CD1c-positive myeloid dendritic cell (primary cell): ENCODE measurements at regions not wholly inside any gene's neighbourhood (a gene's known extent, or its start where the extent isn't known, plus 50 kb on each side); places are given as distances from the start of the nearest gene placed in this dataset.
"Not testable (repeated sequence)": the region's sequence is repeated elsewhere in the genome, so short reads cannot be mapped to it uniquely, and the experiment has no call there.

Experiments
- DNase-seq: peaks from one replicate; pipeline ENCODE4 v3.0.0-alpha.2; 2016; ENCODE audit errors: extremely low spot score

DNA sequence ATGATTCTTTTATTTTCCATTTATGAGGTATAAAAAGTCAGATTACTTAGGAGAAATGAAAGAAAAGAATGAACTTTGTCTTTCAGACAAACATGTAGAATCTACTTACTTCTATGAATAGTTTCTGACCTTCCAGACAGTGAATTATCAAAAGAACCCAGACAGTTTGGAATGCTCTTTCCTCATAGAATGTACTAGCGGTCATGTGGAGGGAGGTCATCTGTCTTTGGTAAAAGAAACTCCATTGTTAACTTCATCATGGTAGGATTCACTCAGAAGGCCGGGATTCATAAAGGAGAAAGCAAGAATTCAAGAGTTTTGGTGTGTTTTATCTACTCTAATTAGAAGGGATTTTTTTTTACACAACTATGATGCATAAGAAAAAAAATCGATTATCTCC is 144.8 kb upstream of the ZNF804B start:
- no peak for DNase-seq

DNA sequence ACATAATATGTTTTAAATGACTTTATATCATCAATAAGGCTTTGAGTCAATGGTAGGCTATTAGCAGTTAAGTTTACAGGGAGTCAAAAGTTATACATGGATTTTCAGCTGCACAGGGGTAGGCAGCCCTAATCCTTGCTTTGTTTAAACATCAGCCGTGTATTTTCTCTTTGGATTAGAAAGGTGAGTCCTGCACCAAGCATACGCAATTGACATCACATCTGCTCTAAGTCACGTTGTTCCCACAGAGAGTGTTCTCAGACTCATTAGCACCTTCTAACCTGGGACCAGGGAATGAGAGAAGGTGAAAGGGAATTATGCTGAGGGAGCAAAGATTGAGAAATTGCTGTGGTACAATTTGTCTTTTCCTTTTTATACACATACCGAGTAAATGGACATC is 148.6 kb upstream of the ZNF804B start:
- no peak for DNase-seq

DNA sequence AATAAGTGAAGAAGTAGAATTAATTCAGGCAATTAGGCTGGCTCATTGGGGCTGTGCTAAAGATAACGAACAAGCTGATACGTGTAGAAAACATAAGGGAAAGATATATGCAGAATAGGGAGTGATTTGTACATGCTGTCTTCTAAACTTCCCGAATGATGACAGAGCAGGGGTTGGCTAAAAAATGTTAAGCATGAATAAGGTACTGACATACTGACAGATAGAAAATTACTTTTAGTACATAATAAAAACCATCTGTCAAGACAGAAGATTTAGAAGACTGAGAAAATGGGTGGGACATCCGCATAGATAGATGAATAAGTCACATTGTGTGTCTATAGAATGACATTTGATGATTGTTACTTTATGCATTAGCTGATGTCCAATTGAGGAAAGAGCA is 158.8 kb upstream of the ZNF804B start:
- DNase-seq: no peak

DNA sequence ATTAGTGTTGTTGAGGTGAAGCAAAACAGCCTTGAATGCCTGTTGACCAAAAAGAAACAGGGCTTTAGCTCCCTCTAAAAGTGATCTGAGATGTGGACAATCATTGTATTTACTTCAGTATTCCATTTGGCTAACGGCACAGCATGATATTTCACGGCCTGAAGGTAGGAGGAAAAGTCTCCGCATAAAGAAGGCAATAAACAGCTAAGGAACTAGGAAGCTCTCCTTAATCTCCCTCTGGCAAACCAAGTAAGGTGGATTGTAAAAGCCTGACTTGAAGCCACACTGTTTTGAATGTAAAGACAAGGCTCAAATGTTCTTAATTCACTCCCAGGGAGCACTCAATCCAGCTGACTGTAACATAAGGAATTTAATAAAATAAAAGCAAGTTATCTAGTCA is 160.0 kb upstream of the ZNF804B start:
- no peak for DNase-seq

DNA sequence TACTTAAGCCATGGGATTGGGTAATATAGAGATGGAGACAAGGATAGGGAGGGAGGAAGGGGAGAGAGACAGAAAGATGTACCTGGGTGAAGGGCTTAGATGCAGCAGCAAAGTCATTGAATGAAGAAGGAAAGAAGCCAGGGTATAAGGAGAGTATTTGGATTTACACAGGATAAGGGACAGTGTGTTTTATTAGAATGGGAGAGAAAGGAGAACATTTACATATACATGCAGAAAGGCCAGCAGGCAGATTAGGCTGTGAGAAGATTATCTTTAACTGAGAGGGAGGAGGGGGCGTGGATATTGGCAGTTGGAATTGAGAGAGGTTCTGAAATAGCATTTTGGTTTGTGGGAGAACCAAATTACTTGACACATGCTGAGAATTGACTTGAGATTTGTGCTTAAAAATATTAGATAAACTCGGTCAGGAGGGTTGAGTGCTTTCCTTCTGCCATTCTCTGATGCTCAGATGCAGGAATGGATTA is 161.5 kb upstream of the ZNF804B start:
- no peak for DNase-seq

DNA sequence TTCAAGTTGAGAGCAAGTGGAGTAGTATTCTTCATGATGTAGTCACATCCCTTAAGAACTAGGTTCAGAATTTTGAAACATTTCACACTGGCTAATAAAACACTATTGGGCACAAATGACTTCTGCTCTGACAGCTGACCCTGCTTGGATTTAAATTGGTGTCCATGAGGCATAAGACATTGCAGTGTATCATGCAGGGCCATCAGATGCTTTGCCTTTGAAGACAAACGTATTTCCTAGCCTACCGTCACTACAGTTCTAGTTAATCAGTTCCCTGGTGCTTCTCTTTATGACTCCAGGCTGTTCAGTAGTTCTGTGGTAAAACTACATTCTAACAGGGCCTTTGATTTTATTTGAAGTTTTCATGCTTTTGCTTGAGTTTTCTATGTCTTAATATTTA is 168.5 kb upstream of the ZNF804B start:
- DNase-seq: no peak

DNA sequence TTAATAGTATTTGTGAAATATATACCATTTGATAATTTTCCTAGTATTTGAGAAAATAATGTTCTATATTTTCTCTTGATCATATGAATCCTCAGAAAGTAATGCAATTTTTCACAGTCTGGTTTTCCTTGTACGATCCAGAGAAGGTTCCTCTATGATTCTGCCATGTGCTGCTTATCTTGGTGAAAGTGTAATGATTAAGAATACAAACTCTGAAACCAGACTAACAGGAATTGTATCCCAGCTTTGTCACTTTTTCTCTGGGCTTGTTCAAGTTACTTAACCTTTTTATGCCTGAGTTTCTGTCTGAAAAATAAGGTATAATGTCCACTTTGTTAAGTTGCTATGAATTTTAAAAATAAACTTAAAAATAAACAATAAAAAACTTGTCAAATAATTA is 169.6 kb upstream of the ZNF804B start:
- DNase-seq: no peak

DNA sequence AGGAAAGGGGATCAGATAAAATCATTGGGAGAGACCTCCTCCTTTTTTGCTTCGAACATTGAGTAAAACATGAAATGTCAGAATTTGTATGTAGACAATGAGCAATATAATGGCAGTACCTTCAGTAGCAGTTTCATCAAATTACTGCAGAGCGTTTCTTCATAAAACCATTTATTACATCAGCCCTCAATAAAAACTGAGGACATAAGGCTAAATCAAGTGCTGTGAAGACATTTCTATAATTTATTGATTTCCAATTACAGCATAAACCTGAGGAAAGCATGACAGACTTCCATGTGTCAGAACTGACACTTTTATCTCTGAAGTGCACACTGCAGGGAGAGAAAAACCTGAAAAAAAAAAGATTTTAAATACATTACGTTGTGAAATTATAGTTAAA is 172.6 kb upstream of the ZNF804B start:
- DNase-seq: no peak

DNA sequence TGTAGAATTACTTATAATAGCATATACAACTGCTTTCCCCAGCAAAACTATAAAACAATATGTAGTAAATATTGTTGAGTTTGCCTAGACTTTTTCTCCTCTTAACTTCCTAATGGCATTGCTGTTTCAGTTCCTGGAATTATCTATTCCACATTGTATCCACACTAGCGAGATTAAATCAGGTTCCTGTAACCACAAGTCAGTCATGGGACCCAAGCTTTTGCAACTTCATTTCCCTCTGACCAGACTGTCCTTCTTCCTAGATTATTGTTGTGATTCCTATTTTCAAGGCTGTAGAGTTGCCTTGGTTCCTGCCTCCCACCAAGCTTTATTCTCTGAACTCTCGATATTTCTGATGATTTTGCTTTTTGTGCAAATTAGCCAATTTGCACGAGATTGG is 173.3 kb upstream of the ZNF804B start:
- peak; percentile 15 for DNase-seq

DNA sequence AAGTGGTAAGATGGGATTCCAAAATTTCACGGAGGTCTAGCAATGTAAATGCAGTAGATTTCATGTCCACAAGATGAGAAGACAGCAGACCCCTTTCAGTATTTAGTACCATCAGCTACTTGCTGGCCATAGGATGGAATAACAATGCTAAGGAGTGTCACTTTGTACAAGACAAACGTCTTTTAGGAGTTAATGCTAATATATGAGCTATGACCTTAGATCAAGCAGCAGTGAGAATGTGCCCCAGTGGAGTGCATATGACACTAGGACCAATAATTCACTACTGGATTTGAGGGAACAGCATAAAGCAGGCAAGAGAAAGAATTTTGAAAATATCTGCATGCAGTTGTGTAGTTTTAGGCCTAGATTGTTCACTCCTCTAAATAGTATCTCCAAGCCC is 182.8 kb upstream of the ZNF804B start:
- DNase-seq: no peak

DNA sequence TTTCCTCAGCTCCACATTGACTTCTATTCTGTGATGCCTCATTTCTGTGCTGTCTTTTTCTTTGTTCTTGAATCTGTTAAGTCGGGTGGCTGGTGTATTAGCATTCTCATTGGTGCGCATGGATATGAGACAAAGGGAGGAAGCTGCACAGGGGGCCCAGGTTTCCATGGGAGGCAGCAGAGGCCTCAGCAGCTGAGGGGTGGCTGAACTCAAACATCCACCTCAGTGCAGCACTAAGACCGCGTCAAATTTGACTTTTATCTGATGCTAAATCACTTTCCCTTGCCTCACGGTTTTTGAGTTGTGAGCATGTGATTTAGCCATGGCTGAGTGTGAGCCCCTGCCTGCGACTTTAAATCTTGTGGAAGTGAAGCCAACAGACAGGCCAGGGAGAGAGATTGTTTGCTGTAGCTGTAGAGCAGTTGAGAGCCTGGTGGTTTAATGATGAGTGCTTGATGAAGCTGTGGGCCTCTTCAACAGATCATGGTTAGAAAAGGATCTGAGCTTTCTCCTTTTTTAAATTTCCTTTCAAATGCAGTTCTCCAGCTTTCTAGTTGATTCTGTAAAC is 193.3 kb upstream of the ZNF804B start:
- DNase-seq: no peak

DNA sequence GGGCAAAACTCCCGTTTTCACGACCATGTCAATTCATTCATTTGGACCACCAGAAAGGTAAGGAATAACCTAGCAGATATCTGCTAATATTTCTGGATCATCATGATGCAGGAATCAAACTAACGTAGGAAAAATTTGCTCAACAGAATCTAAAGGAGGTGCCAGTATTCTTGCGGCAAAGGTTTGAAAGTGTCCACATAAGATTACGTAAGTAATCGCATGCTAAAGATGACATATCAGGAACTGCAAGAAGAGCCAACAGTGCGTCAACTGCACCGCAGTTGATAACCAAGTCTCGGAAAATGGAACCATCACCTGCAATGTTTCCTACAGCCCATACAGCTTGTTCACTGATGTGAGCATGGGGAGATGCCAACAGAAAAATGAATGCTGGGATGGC is 194.1 kb upstream of the ZNF804B start:
- no peak for DNase-seq

DNA sequence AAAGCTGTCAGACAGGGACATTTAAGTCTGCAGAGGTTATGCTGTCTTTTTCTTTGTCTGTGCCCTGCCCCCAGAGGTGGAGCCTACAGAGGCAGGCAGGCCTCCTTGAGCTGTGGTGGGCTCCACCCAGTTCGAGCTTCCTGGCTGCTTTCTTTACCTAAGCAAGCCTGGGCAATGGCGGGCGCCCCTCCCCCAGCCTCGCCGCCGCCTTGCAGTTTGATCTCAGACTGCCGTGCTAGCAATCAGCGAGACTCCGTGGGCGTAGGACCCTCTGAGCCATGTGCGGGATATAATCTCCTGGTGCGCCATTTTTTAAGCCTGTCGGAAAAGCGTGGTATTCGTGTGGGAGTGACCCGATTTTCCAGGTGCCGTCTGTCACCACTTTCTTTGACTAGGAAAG is 203.1 kb upstream of the ZNF804B start:
- not testable (repeated sequence) for DNase-seq

DNA sequence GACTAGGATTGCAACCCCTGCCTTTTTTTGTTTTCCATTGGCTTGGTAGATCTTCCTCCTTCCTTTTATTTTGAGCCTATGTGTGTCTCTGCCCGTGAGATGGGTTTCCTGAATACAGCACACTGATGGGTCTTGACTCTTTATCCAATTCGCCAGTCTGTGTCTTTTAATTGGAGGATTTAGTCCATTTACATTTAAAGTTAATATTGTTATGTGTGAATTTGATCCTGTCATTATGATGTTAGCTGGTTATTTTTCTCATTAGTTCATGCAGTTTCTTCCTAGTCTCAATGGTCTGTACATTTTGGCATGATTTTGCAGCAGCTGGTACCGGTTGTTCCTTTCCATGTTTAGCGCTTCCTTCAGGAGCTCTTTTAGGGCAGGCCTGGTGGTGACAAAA is 204.7 kb upstream of the ZNF804B start:
- not testable (repeated sequence) for DNase-seq

DNA sequence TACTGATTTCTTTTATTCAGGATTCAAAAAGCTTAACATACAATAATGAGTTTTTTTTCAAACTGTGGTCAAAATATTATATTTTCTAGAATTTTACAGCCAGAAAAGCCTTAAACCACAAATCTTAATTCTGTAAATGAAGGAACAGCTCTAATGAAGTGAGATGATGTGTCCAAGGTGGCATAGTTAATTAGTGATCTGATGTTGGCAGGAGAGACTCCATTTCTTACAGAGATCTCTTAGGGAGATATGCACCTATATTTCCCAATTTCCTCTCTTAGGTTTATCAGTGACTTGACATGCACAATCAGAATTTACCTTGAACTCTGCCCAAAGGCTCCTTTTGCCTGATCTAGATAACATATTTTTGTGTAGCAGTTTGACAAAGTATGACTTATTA is 211.1 kb upstream of the ZNF804B start:
- DNase-seq: no peak

DNA sequence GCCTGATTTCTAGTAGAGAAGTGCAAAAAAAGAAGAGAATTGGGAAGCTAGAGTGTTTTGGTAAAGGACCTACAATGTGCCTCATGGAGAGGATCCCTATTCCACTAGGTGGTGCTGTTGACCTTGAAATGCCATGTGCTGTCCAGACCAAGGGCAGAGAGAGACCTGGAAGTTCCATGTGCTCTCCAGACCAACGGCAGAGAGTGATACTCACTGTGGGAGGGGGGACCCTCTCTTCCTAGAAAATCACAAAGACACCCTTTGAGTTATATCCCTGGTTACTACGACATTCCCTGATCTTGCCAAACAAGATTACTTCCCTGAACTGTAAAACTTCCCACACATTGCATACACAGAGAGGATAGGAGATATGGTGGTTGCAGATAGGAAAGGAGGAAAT is 212.7 kb upstream of the ZNF804B start:
- peak; percentile 16 for DNase-seq

DNA sequence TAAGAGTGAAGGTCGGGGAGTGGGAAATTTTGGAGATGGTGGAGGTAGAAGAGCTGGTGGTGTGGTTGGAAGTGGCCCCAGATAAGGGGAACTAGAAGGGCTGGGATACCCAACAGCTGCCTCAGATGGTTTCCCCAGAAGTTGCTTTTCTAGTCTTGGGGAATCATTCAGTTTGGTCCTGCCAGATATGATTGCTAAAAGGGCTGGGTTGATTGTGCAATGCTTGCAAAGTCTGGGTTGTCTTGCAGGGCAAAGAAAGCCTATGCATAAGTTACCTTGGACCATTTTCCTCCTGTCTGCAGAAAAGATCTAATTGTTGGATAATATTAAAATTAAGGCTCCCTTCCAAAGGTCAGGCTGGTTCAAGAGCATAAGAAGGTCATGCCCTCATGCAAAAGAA is 213.8 kb upstream of the ZNF804B start:
- no peak for DNase-seq

DNA sequence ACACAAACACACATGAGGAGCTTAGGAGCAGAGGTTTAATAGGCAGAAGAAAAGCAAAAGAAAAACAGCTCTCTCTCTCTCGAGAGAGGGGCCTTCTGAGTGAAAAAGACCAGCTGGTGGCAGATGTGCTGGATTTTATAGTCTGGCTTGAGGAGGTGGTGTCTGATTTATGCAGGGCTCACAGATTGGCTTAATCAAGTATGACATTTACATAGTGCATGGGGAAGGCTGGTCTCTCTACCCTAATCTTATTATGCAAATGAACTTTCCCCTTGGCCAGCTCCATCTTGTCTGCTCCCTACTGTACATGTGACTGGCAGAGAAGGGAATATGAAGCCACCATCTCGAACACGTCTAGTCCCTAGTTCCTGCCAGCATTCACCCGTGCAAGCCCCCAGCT is 219.5 kb upstream of the ZNF804B start:
- DNase-seq: no peak

DNA sequence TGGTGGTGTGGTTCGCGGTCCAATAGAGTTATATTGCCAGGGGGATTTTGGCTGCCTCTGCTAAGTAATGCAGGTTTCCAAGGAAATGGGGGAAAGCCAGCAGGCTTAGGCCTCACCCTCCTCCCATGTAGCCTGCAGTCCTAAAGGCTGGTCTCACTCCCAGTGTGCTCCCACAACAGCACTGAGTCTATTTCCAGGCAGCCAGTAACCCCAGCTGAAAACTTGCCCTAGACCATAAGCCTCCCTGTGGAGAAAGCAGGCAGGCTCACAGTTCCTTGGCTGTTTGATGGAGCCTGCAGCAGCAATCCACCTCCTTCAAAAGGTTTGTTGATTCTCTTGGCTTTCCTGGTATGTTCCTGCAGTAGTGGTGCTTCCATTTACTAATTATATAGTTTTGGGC is 220.0 kb upstream of the ZNF804B start:
- no peak for DNase-seq

DNA sequence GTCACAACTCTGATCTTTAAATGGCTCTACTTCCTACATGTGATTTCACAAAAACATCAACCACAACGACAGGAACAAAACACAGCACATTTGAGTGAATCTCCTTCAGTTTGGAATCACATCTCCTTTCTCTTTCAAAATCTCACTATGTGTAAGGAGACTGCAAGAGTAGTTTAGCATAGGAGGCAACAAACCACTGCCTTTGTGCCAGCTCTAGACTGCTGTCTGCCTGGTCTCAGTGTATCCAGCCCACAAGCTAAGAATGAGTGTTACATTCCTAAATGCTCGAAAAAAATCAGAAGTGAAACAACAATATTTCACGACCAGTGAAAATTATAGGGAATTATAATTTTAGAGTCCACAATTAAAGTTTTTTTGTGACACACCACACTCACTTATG is 217.0 kb upstream of the STEAP4 start:
- DNase-seq: no peak

DNA sequence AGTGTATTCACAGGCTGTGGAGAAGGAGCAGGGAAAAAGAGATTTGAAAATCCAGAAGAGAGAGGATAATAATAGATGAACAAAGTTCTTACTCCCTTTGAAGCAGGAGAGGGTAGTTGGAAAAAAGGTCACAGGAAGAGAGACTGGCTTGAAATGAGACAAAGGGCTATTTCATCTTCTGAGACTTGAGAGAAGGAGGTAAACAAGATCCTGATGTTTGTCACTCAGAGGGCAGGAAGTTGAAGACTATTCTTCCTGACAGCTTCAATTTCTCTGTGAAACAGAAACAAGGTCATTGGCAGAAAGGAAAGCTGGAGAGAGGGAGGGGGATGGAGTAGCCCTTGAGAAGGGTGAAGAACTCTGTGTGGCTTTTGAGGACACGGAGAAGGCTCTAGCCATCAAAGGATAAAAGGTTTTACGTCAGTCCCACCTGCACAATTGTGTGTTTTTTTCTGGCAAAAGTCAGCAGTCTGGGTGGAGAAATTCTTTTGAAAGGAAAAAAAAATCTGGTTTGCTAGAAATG is 216.1 kb upstream of the STEAP4 start:
- no peak for DNase-seq

DNA sequence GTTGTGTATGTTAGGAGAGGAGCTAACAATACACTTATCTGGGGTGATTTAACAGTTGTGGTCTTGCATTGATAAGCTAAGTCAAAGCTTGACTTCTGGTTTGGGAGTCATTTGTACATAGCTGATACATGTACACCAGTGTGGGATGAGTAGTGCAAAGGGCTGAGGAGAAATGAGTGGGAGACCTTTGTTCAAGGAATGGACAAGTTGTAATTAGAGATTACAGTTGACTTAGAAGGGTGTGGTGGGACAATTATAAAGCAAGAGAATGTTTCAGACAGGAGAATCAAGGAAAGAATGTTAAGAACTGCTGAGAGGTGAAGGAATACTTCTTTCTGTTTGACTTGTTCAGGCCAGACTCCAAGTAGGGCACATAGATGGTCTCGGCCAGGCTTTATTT is 209.7 kb upstream of the STEAP4 start:
- DNase-seq: no peak

DNA sequence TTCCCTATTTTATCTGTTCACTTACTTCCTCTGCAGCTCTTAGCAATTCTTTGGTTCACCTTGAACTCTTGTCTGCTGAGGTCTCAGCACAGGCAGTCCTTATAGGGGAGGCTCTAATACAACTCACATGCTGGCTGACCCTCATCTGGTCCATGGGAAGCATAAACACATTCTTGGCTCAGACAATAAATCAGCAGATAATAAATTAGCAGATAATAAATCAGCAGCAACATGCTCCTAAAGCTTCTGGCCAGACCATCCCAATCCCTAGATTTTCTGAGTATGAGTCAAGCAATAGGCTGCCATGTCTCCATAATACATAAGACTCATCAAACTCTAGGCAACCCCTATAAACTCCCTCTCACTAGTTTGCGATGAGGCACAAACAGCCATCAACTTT is 208.6 kb upstream of the STEAP4 start:
- DNase-seq: no peak

DNA sequence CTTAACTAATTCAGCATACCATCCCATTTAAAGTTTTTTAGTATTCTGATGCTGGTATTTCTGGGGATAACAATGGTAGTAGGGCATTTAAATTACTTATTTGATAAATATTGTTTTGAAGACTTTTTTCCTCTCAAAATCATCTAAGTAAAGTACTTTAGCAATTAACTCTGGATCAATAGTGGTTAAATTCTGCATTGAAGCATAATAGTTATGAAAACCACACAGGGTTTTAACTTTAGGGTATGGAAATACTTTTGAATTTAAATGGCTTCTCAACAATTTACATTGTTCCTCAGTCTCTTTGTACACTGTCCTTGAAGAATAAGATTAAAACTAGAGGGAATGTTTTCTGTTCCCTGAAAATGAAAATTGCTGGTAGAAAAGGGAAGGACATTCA is 202.6 kb upstream of the STEAP4 start:
- no peak for DNase-seq
